Skin of body (tissue), 1 donor: ENCODE measurements at regions not wholly inside any gene's neighbourhood (a gene's known extent, or its start where the extent isn't known, plus 50 kb on each side); places are given as distances from the start of the nearest gene placed in this dataset.

Experiments
- DNase-seq: peaks from one replicate; lab custom pipeline; 2025; lab: John Stamatoyannopoulos, UW

- no peak for DNase-seq
Measured at GRCh38 chr2:191559569-191559968, 118.4 kb upstream of the NABP1 start.

DNA sequence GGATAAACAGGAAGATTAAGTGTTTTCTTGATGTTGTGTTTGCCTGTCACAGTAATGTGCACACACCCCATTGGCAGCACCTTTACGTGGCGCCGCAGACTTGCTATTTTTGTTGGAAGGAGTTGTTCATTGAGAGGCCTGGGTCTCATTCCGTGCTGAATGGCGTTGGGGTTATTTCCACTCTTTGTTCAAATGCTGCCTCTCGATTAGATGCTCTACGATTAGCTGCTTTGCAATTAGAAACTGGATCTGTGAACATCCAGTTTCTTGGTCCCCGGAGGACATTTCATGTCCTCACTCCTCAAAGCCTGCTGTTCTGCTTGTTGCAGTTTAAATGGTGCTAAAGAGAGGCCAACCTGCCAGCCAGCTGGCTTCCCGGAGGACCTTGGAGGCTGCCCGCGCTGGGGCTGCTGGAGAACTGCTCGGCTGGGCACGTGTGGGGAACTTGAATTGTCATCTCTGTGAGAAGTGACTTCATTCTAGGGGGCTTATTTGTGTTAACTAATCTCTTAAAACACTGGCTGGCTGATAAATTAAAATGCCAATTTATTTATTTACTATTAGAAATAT lies 117.4 kb upstream of the NABP1 start:
- no peak for DNase-seq

DNA sequence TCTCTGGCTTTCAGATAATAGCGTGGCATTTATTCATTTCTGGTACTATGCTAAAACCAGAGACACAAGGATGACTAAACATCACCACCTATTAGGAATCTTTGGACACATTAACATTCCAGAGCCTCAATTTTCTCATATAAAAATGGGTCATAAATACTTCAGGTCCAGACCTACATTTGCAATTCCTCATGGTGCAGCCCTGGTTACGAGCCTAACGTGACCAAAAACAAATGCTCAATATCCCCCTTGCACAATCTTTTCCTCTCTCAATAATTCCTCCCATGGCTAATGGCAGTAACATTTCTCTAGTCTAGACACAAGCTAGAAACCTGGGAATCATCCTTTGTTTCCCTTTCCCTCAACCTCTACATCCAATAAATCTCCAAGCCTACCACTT lies 112.8 kb upstream of the NABP1 start:
- DNase-seq, result no peak

- DNase-seq, result no peak
Measured at GRCh38 chr2:191565647-191566198, 112.2 kb upstream of the NABP1 start.

- DNase-seq, result no peak
Measured at GRCh38 chr2:191566344-191566743, 111.6 kb upstream of the NABP1 start.

DNA sequence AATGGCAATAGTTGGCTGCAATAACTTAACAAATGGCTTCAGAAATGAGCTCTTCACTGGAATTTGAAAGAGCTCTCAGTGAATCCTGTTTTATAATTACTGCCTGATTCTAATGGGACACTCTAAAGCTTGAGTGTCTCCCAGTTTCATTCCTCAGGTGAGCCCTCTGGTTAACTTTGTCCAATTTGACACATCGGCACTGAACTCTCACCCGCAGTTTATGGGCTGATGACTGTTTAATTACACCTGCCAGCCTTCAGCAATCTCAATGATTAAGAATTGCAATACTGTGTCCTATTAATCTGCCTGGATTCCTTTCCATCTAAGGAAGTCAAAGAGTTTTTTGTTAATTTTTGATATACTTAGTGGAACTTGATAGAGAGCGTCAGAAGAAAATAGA lies 110.7 kb upstream of the NABP1 start:
- DNase-seq, result no peak

GRCh38 chr2:191569025-191569424 lies 108.9 kb upstream of the NABP1 start:
- DNase-seq, result no peak

- peak; percentile 2 for DNase-seq
Measured at GRCh38 chr2:191571163-191571769, 106.7 kb upstream of the NABP1 start.

DNA sequence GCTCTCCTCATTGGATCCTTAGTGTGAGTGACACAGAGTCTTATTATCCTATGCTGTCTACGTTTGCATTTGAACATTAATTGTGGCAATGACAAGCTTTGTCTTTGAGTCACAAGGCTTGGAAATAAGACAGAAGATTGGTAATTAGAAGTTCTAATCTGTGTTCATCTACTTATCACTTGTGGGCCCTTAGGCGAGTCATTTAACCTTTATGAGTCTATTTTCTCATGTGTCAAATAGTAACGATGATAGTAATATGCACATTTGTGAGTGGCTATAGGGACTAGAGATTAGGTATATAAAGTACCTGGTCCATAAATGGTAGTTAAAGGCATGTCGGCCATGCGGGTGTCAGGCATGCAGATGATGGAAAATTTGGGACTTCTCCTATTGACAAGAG lies 105.6 kb upstream of the NABP1 start:
- no peak for DNase-seq

DNA sequence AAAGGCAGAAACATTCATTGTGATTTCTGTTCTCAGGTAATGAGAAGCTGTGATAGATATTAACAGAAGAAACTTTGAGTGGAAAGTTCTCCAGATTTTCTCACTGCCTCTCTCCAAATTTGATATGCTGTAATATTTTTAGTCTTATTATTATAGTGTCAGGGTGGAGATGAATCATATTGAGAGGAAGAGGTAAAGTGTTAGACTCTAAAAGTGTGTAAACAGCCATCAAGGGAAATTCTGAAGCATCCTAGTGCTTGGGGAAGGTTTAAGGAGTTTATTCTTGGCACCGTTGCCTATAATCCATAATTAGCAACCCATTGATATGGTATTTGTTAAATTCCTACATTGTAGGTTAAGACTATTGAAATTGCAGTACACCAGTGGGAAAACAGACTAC lies 104.7 kb upstream of the NABP1 start:
- no peak for DNase-seq

- DNase-seq, result no peak
Measured at GRCh38 chr2:191574232-191574631, 103.7 kb upstream of the NABP1 start.

DNA sequence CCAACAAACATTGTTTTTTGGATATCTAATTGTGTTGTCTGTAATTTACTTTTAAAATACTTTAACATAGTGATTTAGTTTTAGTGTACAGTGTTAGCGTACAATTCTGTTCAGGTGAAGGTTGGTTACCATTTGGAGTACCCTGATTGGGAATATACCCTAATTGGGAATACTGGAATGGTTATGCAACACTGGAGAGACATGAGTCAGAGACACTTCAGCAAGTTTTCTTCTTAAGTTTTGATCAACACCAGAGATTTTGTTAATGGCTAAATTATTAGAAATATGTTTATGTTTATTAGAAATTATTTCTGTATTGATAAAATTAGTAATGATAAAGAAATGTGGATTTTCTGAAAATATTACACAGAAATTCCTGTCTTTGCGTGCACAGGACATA lies 100.3 kb upstream of the NABP1 start:
- no peak for DNase-seq

DNA sequence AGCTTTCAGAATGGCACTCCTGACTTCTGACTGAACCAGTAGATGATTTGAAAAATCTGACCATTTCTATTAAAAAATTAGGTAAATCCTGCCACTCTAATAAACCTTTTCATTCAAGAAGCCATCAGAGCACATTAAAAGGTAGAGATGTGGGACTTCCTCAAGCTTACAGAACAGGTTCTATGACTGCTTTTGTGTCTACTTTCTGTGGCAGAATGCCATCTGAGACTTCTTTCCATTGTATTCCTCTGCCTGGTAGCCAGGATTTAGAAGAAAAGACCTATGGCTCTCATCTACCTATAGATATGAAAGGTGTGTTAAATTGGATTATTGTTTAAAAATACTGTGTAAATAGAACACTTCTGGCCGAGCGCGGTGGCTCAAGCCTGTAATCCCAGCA lies 99.9 kb upstream of the NABP1 start:
- DNase-seq, result no peak

- no peak for DNase-seq
Measured at GRCh38 chr2:191580581-191580980, 97.4 kb upstream of the NABP1 start.

DNA sequence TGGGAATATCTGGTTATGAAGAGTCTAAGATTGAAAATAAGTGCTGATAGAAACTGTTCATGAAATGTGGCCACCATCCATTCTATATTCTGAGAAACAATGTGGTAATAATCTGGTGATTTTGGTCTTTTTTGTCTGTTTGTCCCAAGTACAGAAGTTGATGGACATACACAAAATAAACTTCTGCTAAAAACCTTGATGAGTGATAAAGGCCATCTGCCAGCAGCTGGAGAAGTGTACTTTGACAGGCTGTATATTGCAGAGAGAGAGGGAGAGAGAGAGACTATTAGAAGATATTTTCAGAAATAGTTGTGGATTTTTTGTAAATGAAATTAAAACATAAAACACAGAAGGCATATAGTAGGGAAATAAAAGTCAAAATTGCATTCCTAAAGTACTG lies 96.9 kb upstream of the NABP1 start:
- DNase-seq, result no peak

DNA sequence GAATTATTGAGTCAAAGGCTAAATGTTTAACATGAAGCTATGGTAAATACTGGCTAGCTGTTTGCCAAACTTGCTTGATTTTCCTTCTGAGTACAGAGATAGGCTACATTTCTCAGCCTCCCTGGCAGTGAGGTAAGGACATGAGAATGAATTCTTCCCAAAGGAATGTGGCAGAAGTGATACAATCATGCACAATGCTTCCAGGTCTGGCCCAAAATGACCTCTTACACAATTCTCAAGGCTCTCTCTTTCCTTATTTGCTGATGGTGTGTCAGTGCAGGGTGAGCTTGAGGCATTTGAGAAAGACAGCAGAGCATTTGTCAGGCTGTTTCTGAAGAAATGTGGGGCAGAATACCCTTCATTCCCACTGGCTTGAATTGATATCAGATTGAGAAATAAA lies 95.6 kb upstream of the NABP1 start:
- DNase-seq, result no peak

GRCh38 chr2:191591025-191591424 lies 86.9 kb upstream of the NABP1 start:
- DNase-seq, result no peak

DNA sequence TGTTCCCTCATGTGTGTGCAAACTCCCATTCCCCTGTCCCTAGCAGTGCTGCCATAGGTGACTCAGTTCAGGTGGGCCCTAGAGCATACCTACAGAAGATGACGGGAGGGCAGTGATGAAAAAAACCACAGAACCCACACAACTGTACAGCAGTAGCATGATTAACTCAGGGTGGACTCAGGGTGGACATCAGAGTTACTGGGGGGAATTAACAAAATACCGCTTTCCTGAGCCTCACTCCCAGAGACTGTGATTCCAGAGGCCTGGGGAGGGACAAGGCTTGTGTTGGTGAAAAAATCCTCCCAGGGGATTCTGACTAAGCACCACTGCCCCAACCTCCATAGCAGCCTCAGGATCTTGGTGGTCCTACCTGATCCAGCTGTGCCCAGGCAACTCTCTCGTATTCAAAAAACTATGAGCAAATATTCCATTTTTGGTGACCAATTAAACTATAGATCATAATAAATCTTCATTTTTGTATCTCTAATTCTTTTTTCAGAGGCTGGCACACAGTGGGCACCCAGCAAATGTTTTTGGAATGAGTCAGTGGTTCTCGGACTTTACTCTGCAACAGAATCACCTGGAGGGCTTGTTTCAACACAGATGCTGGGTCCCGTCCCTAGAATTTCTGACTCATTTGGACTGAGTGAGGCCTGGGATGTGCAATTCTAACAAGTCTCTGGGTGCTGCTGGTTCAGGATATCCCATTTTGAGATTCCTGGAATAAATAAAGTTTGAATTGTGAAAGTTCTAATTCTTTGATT lies 84.1 kb upstream of the NABP1 start:
- no peak for DNase-seq

DNA sequence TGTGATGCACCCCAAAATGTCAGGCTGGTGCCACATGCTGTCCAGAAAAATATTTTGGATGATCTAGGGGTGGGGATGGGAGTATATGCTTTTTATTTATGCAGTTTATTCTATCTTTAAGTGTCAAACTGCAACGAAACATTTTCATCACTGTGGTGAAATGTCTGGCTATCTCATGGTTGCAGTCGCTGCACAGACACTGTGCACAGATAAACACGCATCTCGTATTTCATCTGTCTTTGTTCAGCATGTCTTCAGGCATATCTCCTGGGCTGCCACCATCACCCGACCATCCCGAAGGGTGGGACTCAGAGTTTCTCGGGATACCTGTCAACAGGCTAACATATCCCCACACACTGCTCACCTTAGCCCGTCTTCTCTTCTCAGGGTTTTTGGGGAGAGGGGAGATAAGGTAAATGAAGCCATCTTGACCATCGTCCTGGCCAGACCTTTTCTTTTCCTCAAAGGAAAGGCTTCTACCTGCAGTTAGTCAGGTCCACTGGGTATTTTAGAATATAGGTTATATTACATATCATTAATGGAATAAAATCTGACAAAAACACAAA lies 80.7 kb upstream of the NABP1 start:
- no peak for DNase-seq

GRCh38 chr2:191598296-191598695 lies 79.6 kb upstream of the NABP1 start:
- DNase-seq, result no peak

GRCh38 chr2:191601060-191601459 lies 76.9 kb upstream of the NABP1 start:
- DNase-seq, result no peak

GRCh38 chr2:191604154-191604553 lies 73.8 kb upstream of the NABP1 start:
- no peak for DNase-seq
